ENCODE measurements at regions not wholly inside any gene's neighbourhood (a gene's known extent, or its start where the extent isn't known, plus 50 kb on each side); places are given as distances from the start of the nearest gene placed in this dataset.
"Not testable (repeated sequence)": the region's sequence is repeated elsewhere in the genome, so short reads cannot be mapped to it uniquely, and the experiment has no call there.

DNA sequence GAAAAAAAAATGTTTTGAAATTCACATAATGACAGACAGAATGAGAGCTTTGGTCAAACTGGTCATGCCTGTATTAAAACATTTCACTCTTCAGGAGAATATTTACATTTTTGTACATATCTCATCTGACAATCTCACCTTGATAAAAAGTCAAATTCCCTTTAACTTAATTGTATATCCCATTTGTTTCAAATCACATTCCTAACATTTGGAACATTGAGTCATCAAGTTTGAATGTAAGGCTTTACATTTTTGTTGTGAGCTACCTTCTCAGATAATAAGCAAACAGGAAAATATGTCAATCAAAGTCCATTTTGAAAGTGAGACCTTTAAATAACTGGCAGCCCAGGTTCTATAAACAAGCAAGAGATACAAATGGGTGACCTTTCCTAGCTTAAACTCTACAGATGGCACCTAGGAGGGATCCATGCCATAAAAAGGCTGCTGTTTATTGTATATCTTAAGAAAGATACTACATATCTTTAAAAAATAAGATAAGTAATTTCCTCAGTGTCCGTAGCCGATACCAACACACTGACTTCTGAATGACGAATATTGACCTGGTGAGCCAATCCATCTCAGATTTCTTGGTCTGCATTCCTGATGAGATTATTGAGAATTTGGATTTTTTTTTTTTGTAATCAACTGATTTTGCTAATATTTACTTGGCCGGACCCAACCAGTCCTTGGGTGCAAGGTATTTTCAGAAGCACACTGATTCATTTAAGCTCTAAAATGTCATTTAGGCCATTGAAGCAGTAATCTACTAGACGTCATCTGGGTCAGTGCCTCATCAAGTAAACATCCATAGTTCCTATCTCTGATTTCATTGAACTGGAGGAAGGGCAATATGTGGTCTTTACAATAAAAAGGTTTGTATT lies 259.6 kb downstream of the BTG1 start:
- no peak for DNase-seq (ENCODE audit: low read depth)

DNA sequence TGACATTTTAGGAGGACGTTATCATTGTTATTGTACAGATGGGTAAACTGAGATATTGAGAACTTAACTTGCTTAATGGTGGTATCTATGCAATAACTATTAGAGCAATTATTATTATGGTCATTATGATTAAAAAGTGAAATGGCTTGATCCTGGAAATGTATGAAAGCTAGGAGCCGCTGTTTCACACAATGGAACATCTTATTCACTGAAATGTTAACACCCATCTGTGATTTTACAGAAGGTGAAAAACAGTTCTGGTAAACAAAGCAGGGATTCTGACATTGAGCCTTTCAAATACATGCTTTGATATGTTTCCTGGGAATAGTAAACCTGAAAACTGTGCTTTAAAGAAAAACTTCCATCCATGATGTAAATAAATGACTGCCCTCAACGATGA lies 261.4 kb downstream of the BTG1 start:
- no peak for DNase-seq (ENCODE audit: low read depth)

DNA sequence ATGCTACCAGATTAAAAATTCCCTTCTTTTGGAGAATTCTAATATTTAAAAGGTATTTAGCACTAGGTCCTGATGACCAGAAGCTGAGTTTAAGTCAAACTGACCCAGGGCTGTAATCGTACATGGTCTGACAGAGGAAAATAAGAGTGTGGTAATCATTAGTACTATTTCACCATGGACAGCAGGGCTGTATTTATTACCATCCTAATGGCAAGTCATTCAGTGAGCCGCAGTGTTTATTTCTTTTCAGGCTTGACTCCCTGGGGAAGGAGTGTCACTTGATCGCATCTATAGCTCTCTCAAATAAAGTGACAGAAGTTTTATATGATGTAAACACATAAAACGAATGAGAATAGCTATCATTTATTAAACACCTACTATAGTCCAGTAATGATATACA lies 261.8 kb downstream of the BTG1 start:
- DNase-seq (ENCODE audit: low read depth), result no peak

DNA sequence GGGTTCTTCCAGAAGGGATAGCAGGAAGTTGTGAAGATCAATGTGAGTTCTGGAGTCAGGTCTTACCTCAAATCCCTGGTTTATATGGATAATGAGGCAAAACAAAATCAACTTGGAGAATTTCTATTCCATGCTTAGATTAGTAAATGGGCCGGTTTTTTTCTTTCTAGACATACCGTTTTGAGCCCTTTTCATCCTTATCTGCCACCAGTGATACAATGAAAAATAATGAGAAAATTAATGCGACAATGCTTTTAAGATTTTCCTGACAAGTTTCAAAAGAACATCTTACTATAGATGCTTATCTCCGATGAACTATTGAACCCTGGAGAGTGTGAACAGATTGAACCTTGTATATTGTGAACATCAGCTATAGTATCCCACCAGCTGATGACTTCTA lies 262.7 kb downstream of the BTG1 start:
- no peak for DNase-seq (ENCODE audit: low read depth)

DNA sequence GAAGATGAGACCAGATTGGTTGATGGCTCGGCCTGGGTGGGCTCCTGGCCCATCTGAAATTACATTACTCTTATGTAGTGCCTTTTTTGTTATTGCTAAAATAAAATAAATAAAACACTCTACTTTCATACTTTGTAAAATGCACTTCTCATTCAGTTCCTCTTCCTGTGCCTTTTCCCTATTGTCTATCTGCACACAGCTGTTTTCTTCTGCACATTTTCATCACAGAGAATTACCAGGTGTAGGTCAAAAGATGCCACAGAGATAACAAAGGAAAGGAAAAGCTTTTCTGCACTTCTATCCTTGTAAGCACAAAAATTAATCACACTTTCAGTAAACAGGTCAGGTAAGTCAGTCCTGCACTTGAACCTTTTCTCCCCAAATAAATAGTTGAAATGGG lies 265.1 kb downstream of the BTG1 start:
- DNase-seq (ENCODE audit: low read depth), result no peak

DNA sequence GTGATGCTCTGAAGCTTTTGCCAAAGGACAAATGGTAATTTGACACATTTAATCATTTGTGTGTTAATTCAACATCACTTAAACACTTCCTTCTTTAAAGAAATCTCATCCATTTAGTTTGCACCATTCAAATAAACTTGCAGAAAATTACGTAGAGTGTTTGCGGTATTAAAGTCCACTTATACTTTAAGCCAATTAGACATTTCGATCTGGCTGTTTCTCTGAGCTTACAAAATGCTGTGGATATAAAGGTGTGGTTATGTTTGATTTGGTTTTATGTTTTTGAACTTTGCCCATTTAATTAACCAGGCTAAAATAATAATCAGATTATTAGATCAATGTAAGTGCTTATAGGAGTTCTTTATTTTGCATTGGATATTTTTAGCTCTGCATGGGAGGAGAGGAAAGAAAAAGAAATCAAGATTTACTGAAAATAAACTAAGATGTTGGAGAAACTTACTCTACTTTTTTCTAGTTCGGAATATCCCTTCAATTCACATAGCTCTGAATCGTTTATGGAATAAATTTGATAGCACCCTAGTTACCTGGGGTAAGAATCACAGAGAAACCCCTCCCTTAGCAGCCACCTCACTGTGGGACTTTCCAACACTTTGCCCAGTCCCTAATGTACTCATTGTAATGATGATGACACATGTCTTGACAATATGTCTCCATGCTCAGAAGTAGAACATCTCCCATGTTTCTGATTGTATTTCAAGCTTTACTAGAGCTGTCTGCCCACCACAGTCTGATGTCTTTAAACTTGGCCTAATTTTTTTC lies 268.0 kb downstream of the BTG1 start:
- DNase-seq (ENCODE audit: low read depth), result no peak

DNA sequence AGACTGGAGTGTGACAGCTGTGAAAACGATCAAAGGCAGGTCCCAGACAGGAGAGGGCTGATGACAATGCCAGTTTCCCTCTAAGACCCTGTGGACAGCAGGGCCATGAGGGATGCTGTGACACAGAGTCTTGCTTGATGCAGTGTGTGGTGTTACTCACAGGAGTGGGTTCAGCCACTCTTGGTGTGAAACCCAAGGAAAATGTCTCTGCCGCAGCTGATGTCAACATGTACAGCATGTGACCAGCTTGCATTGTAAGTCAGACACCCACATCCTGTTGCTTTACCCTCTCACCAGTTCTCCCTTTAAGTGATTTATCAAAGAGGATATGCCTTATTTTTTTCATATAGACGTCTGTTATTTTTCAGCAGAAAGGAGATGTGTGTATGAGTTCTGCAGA lies 268.6 kb downstream of the BTG1 start:
- DNase-seq (ENCODE audit: low read depth), result peak; percentile 66

GRCh38 chr12:91875671-91876070 lies 270.0 kb downstream of the BTG1 start:
- not testable (repeated sequence) for DNase-seq (ENCODE audit: low read depth)

- no peak for DNase-seq (ENCODE audit: low read depth)
Measured at GRCh38 chr12:91874086-91874865, 271.4 kb downstream of the BTG1 start.

DNA sequence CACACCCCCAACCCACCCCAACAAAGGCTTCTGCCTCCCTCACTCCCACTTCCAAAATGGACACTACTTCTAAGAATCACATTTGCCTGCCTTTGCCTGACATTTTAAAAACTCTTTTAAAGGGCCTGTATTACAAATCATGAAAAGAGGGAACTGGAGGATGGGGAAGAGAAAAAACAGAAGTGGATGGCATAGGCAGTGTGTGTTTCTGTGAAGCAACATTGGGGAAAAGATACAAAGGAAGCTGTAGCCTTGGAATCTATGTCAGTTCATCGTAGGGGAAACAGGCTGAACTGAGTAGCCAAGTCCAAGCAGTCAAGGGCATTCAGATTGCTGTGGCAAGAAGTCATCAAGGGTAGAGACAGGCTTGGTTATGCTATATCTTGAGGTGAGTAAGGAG lies 273.9 kb downstream of the BTG1 start:
- DNase-seq (ENCODE audit: low read depth), result no peak

GRCh38 chr12:91870872-91871707 lies 274.6 kb downstream of the BTG1 start:
- no peak for DNase-seq (ENCODE audit: low read depth)

DNA sequence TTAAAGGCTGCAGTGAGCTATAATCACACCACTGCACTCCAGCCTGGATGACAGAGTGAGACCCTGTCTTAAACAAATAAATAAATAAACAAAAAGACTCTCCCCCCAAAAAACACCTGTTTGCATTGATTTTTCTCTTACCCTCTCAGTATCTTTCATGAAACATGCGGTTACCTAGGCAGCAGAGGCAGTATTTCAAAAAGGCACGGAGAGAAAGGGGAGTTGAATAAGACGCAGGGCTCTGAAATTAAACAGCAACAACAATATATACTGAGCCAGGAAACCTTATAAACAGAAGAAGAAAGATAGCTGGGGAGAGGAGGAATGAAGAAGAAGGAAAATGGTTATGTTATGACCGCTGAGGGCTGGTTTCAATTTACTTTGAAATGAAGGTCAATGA lies 277.6 kb downstream of the BTG1 start:
- no peak for DNase-seq (ENCODE audit: low read depth)

GRCh38 chr12:91866566-91866965 lies 279.1 kb downstream of the BTG1 start:
- DNase-seq (ENCODE audit: low read depth), result no peak

DNA sequence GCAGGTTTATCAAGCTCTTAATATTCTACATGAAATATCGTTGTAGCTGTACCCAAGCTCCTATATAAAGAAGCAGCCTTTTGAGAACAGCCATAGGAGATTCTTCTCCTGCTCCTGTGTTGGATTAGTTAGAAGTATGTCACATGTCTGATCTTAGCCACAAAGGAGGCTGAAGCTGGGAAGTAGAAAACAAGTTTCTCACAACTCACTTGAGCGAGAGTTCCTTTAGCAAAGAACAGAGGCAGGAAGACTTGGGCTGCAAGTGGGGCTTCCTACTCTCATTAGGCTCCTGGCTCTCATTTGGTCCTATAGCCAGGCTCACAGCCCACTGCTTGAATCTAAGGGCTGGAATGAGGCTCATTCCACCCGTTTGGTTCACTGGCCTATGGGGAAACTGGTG lies 281.9 kb downstream of the BTG1 start:
- no peak for DNase-seq (ENCODE audit: low read depth)

- DNase-seq (ENCODE audit: low read depth), result no peak
Measured at GRCh38 chr12:91861554-91861953, 284.1 kb downstream of the BTG1 start.

DNA sequence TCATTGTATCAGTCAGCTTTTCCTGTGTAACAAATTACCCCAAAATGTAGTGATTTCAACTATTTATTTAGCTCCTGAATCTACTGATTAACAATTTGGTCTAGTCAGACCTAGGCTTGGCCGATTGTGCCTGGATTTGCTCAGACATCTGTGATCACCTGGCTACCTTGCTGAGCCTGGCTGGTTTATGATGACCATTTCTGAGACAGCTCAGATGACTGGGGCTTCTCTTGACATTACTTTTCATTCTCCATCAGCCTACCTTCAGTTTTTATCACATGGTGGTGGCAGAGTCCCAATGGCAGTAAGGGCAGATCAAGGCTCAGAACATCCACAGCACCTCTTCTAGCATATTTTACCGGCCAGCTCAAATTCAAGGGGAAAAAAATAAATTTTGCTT lies 286.3 kb downstream of the BTG1 start:
- DNase-seq (ENCODE audit: low read depth), result no peak

DNA sequence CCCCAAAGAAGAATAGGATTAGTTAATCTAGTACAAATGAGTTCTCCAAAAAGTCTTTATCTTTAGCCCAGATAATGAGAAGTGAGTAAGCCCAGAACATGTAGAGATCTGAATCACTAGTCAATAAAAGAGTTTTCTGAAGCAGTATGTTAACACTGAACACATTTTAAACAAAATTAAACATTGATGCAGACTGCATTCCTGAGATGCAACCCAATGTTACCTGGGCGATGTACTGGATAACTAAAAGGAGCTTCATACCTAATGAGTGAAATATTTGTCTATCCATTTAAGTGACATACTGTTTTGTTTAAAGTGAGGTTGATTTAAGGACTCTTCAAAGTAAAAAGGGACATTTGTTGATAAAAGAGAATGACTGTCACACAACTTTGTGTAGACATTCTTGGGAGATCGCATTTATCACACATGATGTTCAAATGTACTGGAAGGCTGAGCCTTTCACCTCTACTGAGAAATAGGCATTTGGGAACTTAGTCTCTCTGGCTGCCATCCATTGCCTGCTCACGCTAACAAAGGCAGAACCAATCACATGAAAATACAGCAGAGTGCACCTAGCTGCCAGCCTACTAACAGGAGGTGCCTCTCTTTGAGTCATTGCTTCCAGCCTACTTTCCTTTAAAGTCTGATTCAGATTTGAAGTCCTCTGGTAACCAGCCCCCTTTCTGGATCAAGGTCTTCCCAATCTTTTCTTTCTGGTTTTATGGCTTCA lies 287.7 kb downstream of the BTG1 start:
- no peak for DNase-seq (ENCODE audit: low read depth)

GRCh38 chr12:91854725-91855124 lies 290.9 kb downstream of the BTG1 start:
- DNase-seq (ENCODE audit: low read depth), result no peak

- no peak for DNase-seq (ENCODE audit: low read depth)
Measured at GRCh38 chr12:91853350-91854127, 292.1 kb downstream of the BTG1 start.

DNA sequence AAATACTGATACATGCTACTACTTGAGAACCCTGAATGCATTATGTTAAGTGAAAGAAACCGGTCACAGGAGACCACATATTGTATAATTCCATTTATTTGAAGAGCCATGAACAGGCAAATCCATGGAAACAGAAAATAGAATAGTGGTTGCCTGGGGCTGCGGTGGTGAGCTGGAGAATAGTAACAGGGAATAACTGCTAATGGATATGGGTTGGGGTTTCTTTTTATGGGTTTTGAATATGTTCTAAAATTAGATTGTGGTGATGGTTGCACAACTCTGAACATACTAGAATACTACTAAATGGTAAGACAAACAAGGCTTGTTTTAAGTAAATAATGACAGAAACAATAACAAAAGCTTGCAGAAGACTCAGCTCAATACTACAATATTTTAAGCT lies 293.0 kb downstream of the BTG1 start:
- DNase-seq (ENCODE audit: low read depth), result no peak
